SU-DHL-6 (cell line): ENCODE measurements at regions not wholly inside any gene's neighbourhood (a gene's known extent, or its start where the extent isn't known, plus 50 kb on each side); places are given as distances from the start of the nearest gene placed in this dataset.

ENCODE experiments used
- H2AFZ ChIP-seq: fragments of 200-600 bp; sonication (generic); 2 replicates; pipeline ENCODE4 v1.6.1; 2014; ENCODE audit warnings: low read depth, mild to moderate bottlenecking, moderate library complexity, mixed read lengths, antibody characterized with exemption, low read length; ENCODE audit not compliant: severe bottlenecking
- H3F3A ChIP-seq: fragments of 200-600 bp; shearing (Covaris generic); 2 replicates; pipeline ENCODE4 v1.6.0; 2016; ENCODE audit warnings: antibody characterized with exemption, mild to moderate bottlenecking; ENCODE audit not compliant: insufficient read depth
- H3K27ac ChIP-seq: fragments of 200-600 bp; sonication (generic); 2 replicates; pipeline ENCODE4 v1.5.1; 2016; ENCODE audit warnings: low read depth, mild to moderate bottlenecking, low read length, moderate library complexity, mixed read lengths
- H3K27me3 ChIP-seq: fragments of 200-600 bp; sonication (generic), shearing (Covaris generic); 2 replicates; pipeline ENCODE4 v1.6.0; 2014; ENCODE audit warnings: mild to moderate bottlenecking, low read length
- H3K36me3 ChIP-seq: fragments of 200-600 bp; sonication (generic); 2 replicates; pipeline ENCODE4 v1.6.1; 2014; ENCODE audit warnings: mild to moderate bottlenecking, low read length, mixed read lengths
- H3K4me2 ChIP-seq: fragments of 300-600, 200-600 bp; shearing (Covaris generic), sonication (generic); 2 replicates; pipeline ENCODE4 v1.6.0; 2014; ENCODE audit warnings: low read length, low read depth, mild to moderate bottlenecking; ENCODE audit not compliant: poor library complexity, severe bottlenecking
- H3K4me3 ChIP-seq: fragments of 200-600 bp; sonication (generic); 2 replicates; pipeline ENCODE4 v1.5.1; 2014; ENCODE audit warnings: antibody characterized with exemption, low read length, mild to moderate bottlenecking, mixed read lengths; ENCODE audit not compliant: insufficient read depth, poor library complexity, severe bottlenecking
- H3K79me2 ChIP-seq: fragments of 200-600 bp; sonication (generic); 2 replicates; pipeline ENCODE4 v1.6.1; 2014; ENCODE audit warnings: mild to moderate bottlenecking, low read length, moderate library complexity; ENCODE audit not compliant: insufficient read depth
- H3K9ac ChIP-seq: fragments of 200-600 bp; sonication (generic); 2 replicates; pipeline ENCODE4 v1.7.0; 2014; ENCODE audit warnings: mild to moderate bottlenecking, low read length
- H3K9me2 ChIP-seq: fragments of 200-600 bp; sonication (generic); replicated peaks from 2 replicates; pipeline ENCODE4 v1.6.1; 2014; ENCODE audit warnings: low read length; ENCODE audit not compliant: insufficient read depth
- H3K9me3 ChIP-seq: fragments of 200-600 bp; sonication (generic); 2 replicates; pipeline ENCODE4 v1.6.1; 2014; ENCODE audit warnings: low read length, mixed read lengths; ENCODE audit not compliant: insufficient read depth
- H4K20me1 ChIP-seq: fragments of 200-600 bp; sonication (generic); 2 replicates; pipeline ENCODE4 v1.6.1; 2014; ENCODE audit warnings: low read depth, mild to moderate bottlenecking, antibody characterized with exemption, low read length, moderate library complexity, mixed read lengths
- CTCF ChIP-seq: fragments of 200-600 bp; sonication (generic); IDR thresholded peaks from one replicate; pipeline ENCODE4 v1.5.1; 2017; ENCODE audit warnings: antibody characterized with exemption, mild to moderate bottlenecking, low read length, moderate library complexity; ENCODE audit not compliant: insufficient read depth, poor library complexity, severe bottlenecking
- EZH2phosphoT487 ChIP-seq: fragments of 200-600 bp; sonication (generic), shearing (Covaris generic); conservative IDR thresholded peaks from 2 replicates; pipeline ENCODE4 v1.6.1; 2018; ENCODE audit warnings: mild to moderate bottlenecking, antibody characterized with exemption, low read length, moderate library complexity, mixed read lengths

DNA sequence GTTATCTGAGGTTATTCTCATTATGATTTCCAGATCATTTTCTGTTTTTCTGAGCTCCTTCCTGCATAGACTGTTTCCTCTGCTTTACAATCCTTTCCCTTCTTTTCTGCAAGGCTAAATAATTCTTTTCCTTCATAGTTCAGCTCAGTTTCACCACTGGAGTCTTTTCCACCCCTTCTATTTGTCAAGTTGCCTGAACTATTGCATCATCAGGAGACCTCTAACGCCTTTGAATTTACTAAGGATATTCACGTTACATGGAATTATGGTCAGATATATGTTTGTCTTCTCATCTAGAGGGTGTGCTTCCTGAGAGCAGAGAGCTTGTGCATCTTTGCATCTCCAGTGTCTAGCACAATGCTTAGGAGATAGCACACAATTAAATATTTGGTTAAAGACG lies 140.4 kb upstream of the CA10 start:
- Histone ChIP-seq H3K4me3 (no peak overlapping the region), H3K4me2 (no peak overlapping the region), H3K9ac (no peak overlapping the region), H3K9me3 (0 out of 2 replicates have a peak, but pooled peaks cover under 1% of the 10 kb centered on the region), H4K20me1 (no peaks in the 10 kb centered on the region), H3K36me3 (no peaks in the 10 kb centered on the region), H3K27me3 (no peaks in the 10 kb centered on the region), H2AFZ (no peak overlapping the region), H3K27ac (no peak overlapping the region), H3K9me2 (no peaks in the 10 kb centered on the region), H3F3A (no peaks in the 10 kb centered on the region), H3K79me2 (no peaks in the 10 kb centered on the region)
- TF ChIP-seq EZH2phosphoT487 (no peak), CTCF (no peak)

DNA sequence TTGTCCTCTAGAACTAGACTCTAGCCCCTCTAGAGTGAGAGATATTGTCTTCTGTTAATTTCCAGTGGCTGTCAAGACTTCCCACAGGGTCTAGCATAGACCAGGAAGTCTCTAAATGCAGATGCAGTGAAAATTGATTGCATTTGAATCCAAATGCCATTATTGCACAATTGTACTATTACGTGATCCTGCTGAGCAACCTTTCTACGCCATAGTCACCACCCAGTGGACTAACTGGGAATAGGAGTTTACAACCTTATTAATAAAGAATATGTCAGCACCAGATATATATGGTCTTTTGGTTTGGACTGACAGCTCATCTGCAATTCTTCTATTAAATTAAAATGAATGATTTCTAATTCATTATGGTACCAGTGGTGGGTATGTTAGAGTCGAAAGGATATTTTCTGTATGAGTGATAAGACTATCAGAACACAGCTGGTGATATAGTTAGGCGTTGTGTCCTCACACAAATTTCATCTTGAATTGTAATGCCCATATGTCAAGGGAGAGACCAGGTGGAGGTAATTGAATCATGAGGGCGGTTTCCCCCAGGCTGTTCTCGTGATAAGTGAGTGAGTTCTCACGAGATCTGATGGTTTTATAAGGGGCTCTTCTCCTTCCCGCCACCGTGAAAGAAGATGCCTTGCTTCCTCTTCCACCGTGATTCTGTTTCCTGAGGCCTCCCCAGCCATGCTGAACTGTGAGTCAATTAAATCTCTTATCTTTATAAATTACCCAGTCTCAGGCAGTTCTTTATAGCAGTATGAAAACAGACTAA lies 138.9 kb upstream of the CA10 start:
- Histone ChIP-seq H2AFZ (no peak overlapping the region), H3K27ac (no peak overlapping the region), H3K9me2 (no peaks in the 10 kb centered on the region), H3K36me3 (no peaks in the 10 kb centered on the region), H3K9me3 (0 out of 2 replicates have a peak, but pooled peaks cover 4% of the 10 kb centered on the region), H4K20me1 (no peaks in the 10 kb centered on the region), H3K27me3 (no peaks in the 10 kb centered on the region), H3K9ac (no peak overlapping the region), H3K79me2 (no peaks in the 10 kb centered on the region), H3F3A (no peaks in the 10 kb centered on the region), H3K4me3 (no peak overlapping the region), H3K4me2 (no peak overlapping the region)
- no peak for TF ChIP-seq EZH2phosphoT487
- no peak for TF ChIP-seq CTCF

- TF ChIP-seq EZH2phosphoT487 (no peak), CTCF (no peak)
- Histone ChIP-seq H3K27me3 (no peaks in the 10 kb centered on the region), H3K9me2 (no peaks in the 10 kb centered on the region), H3K27ac (no peak overlapping the region), H3K79me2 (no peaks in the 10 kb centered on the region), H3K4me2 (no peak overlapping the region), H2AFZ (no peak overlapping the region), H3K9me3 (0 out of 2 replicates have a peak, but pooled peaks cover 4% of the 10 kb centered on the region), H3F3A (no peaks in the 10 kb centered on the region), H3K36me3 (no peaks in the 10 kb centered on the region), H3K4me3 (no peak overlapping the region), H4K20me1 (no peaks in the 10 kb centered on the region), H3K9ac (no peak overlapping the region)
Measured at GRCh38 chr17:52294301-52294700, 135.8 kb upstream of the CA10 start.
